Fibroblast of lung (primary cell): ENCODE measurements at regions not wholly inside any gene's neighbourhood (a gene's known extent, or its start where the extent isn't known, plus 50 kb on each side); places are given as distances from the start of the nearest gene placed in this dataset.
A peak's percentile ranks its signal among the peaks of the same experiment; 100 is the strongest.

Experiments used
- DNase-seq, 2 donors: peaks; one replicate each; pipeline versions ENCODE4 v3.0.0 to v3.0.0-alpha.2; 2010; ENCODE audit warnings: low read depth in 2 of 2
- H2AFZ ChIP-seq: 2 replicates; pipeline ENCODE4 v1.5.1; 2012; ENCODE audit warnings: low read length, control low read depth, inconsistent platforms
- H3K27ac ChIP-seq: 2 replicates; pipeline ENCODE4 v1.5.1; 2011; ENCODE audit warnings: low read length, control low read depth; ENCODE audit not compliant: insufficient read depth
- H3K27me3 ChIP-seq: 2 replicates; pipeline ENCODE4 v1.5.1; 2011; ENCODE audit warnings: mild to moderate bottlenecking, low read length; ENCODE audit not compliant: control insufficient read depth, insufficient read depth
- H3K36me3 ChIP-seq: 2 replicates; pipeline ENCODE4 v1.5.1; 2011; ENCODE audit warnings: low read length; ENCODE audit not compliant: control insufficient read depth, insufficient read depth
- H3K4me1 ChIP-seq: 2 replicates; pipeline ENCODE4 v1.5.1; 2011; ENCODE audit warnings: low read length; ENCODE audit not compliant: control insufficient read depth, insufficient read depth; ENCODE audit errors: extremely low read depth
- H3K4me2 ChIP-seq: 2 replicates; pipeline ENCODE4 v1.5.1; 2011; ENCODE audit warnings: low read length, control low read depth; ENCODE audit not compliant: insufficient read depth; ENCODE audit errors: extremely low read depth
- H3K4me3 ChIP-seq, 4 experiments: fragments of 200-600 bp in 1 of 4; sonication (generic) in 1 of 4; replicated peaks in 1 of 4; 2 replicates each; pipeline ENCODE4 v1.5.1; 2011 to 2016; ENCODE audit warnings: low read length in 4 of 4, low read depth in 3 of 4, mild to moderate bottlenecking in 3 of 4, control low read depth in 2 of 4, inconsistent platforms in 1 of 4, mixed read lengths in 1 of 4; ENCODE audit not compliant: insufficient read depth in 1 of 4; ENCODE audit errors: control extremely low read depth in 1 of 4
- H3K79me2 ChIP-seq: 2 replicates; pipeline ENCODE4 v1.5.1; 2012; ENCODE audit warnings: mild to moderate bottlenecking, low read length, inconsistent platforms; ENCODE audit not compliant: control insufficient read depth, insufficient read depth
- H3K9ac ChIP-seq: 2 replicates; pipeline ENCODE4 v1.5.1; 2011; ENCODE audit warnings: mild to moderate bottlenecking, low read length, control low read depth; ENCODE audit not compliant: insufficient read depth
- H3K9me3 ChIP-seq: 2 replicates; pipeline ENCODE4 v1.5.1; 2012; ENCODE audit warnings: low read depth, low read length; ENCODE audit not compliant: control insufficient read depth, insufficient read depth
- H4K20me1 ChIP-seq: 2 replicates; pipeline ENCODE4 v1.5.1; 2011; ENCODE audit warnings: low read length; ENCODE audit not compliant: control insufficient read depth, insufficient read depth; ENCODE audit errors: extremely low read depth
- CTCF ChIP-seq, 2 donors: IDR thresholded peaks in 1 of 2; conservative IDR thresholded peaks in 1 of 2; 1 replicate in 1 of 2; 2 replicates in 1 of 2; pipeline ENCODE4 v1.5.1; 2011 to 2012; ENCODE audit warnings: low read length in 2 of 2, control low read depth in 1 of 2, inconsistent platforms in 1 of 2, low read depth in 1 of 2, mild to moderate bottlenecking in 1 of 2
- EZH2 ChIP-seq: IDR thresholded peaks from 2 replicates; pipeline ENCODE4 v1.5.1; 2012; ENCODE audit warnings: low read length, control low read depth, mild to moderate bottlenecking; ENCODE audit errors: missing control alignments

GRCh38 chr9:80158131-80158530, 586.4 kb downstream of the TLE4 start:
- Histone ChIP-seq H3K27ac (no peak overlapping the region), H3K36me3 (no peaks in the 10 kb centered on the region), H2AFZ (no peak overlapping the region), H3K9me3 (no peaks in the 10 kb centered on the region), H3K27me3 (no peaks in the 10 kb centered on the region), H3K4me2 (peak overlapping the region; percentile 13), H3K9ac (no peak overlapping the region), H4K20me1 (no peaks in the 10 kb centered on the region), H3K79me2 (no peaks in the 10 kb centered on the region), H3K4me1 (peaks cover 2% of the 10 kb centered on the region), H3K4me3 (peak overlapping the region in 1 of 4 experiments; percentile 37)
- TF ChIP-seq EZH2 (no peak), CTCF (conservative IDR thresholded peaks at IDR 0.05 in 1 of 2, IDR thresholded peaks at IDR 0.05 in 1 of 2; ENCODE audit: low read depth in 1 of 2, low read length in 2 of 2) (no peak)
- DNase-seq, result no peak

GRCh38 chr9:80157561-80157983, 585.8 kb downstream of the TLE4 start:
- Histone ChIP-seq H3K4me1 (peaks cover 2% of the 10 kb centered on the region), H3K27me3 (no peaks in the 10 kb centered on the region), H3K9ac (no peak overlapping the region), H3K36me3 (no peaks in the 10 kb centered on the region), H3K4me2 (no peak overlapping the region), H2AFZ (no peak overlapping the region), H4K20me1 (no peaks in the 10 kb centered on the region), H3K9me3 (no peaks in the 10 kb centered on the region), H3K4me3 (no peak overlapping the region), H3K79me2 (no peaks in the 10 kb centered on the region), H3K27ac (no peak overlapping the region)
- DNase-seq, result peak; percentile 79 to 85
- TF ChIP-seq CTCF (conservative IDR thresholded peaks at IDR 0.05 in 1 of 2, IDR thresholded peaks at IDR 0.05 in 1 of 2; ENCODE audit: low read depth in 1 of 2, low read length in 2 of 2), result no peak
- TF ChIP-seq EZH2, result no peak

GRCh38 chr9:80156756-80157472, 585.1 kb downstream of the TLE4 start:
- Histone ChIP-seq H3K27ac (no peak overlapping the region), H3K9me3 (no peaks in the 10 kb centered on the region), H3K4me3 (no peak overlapping the region), H3K4me2 (no peak overlapping the region), H3K79me2 (no peaks in the 10 kb centered on the region), H3K9ac (no peak overlapping the region), H2AFZ (no peak overlapping the region), H4K20me1 (no peaks in the 10 kb centered on the region), H3K36me3 (no peaks in the 10 kb centered on the region), H3K27me3 (no peaks in the 10 kb centered on the region), H3K4me1 (peaks cover 2% of the 10 kb centered on the region)
- TF ChIP-seq EZH2, result no peak
- no peak for TF ChIP-seq CTCF (conservative IDR thresholded peaks at IDR 0.05 in 1 of 2, IDR thresholded peaks at IDR 0.05 in 1 of 2; ENCODE audit: low read depth in 1 of 2, low read length in 2 of 2)
- DNase-seq, result peak in 1 of 2 donors; percentile 21
